ENCODE measurements at regions not wholly inside any gene's neighbourhood (a gene's known extent, or its start where the extent isn't known, plus 50 kb on each side); places are given as distances from the start of the nearest gene placed in this dataset.
"Not testable (repeated sequence)": the region's sequence is repeated elsewhere in the genome, so short reads cannot be mapped to it uniquely, and the experiment has no call there.

GRCh38 chr6:26957399-26958127 lies 289.9 kb upstream of the PRSS16 start:
- peak; percentile 21 to 47 for DNase-seq

GRCh38 chr6:26961236-26961635 lies 286.3 kb upstream of the PRSS16 start:
- not testable (repeated sequence) for DNase-seq

- DNase-seq, result no peak
Measured at GRCh38 chr6:27002447-27002846, 245.1 kb upstream of the PRSS16 start.

- no peak for DNase-seq
Measured at GRCh38 chr6:27007020-27007419, 240.5 kb upstream of the PRSS16 start.

GRCh38 chr6:27008613-27009012 lies 238.9 kb upstream of the PRSS16 start:
- not testable (repeated sequence) for DNase-seq

- DNase-seq, result not testable (repeated sequence)
Measured at GRCh38 chr6:27014053-27014452, 233.4 kb upstream of the PRSS16 start.

- DNase-seq, result no peak
Measured at GRCh38 chr6:27016689-27017088, 230.8 kb upstream of the PRSS16 start.

GRCh38 chr6:27018401-27018800 lies 229.1 kb upstream of the PRSS16 start:
- not testable (repeated sequence) for DNase-seq

- DNase-seq, result peak; percentile 84 to 88
Measured at GRCh38 chr6:27019651-27020552, 227.6 kb upstream of the PRSS16 start.

GRCh38 chr6:27020553-27020880 lies 227.0 kb upstream of the PRSS16 start:
- DNase-seq, result no peak

GRCh38 chr6:27023664-27024063 lies 223.8 kb upstream of the PRSS16 start:
- DNase-seq, result no peak

GRCh38 chr6:27025351-27025750 lies 222.2 kb upstream of the PRSS16 start:
- DNase-seq, result no peak

- DNase-seq, result no peak
Measured at GRCh38 chr6:27026361-27026760, 221.1 kb upstream of the PRSS16 start.

- no peak for DNase-seq
Measured at GRCh38 chr6:27031302-27031701, 216.2 kb upstream of the PRSS16 start.

GRCh38 chr6:27038498-27038897 lies 209.0 kb upstream of the PRSS16 start:
- DNase-seq, result no peak

- no peak for DNase-seq
Measured at GRCh38 chr6:27040244-27041042, 207.1 kb upstream of the PRSS16 start.

GRCh38 chr6:27043244-27043643 lies 204.3 kb upstream of the PRSS16 start:
- no peak for DNase-seq

GRCh38 chr6:27045131-27045530 lies 202.4 kb upstream of the PRSS16 start:
- DNase-seq, result not testable (repeated sequence)

GRCh38 chr6:27047725-27048124 lies 199.8 kb upstream of the PRSS16 start:
- not testable (repeated sequence) for DNase-seq

GRCh38 chr6:27049863-27050781 lies 197.4 kb upstream of the PRSS16 start:
- no peak for DNase-seq

- not testable (repeated sequence) for DNase-seq
Measured at GRCh38 chr6:27052082-27052730, 195.3 kb upstream of the PRSS16 start.

- no peak for DNase-seq
Measured at GRCh38 chr6:27052731-27053082, 194.8 kb upstream of the PRSS16 start.

Data from NCI-H1930 (cell line).